ENCODE measurements at regions not wholly inside any gene's neighbourhood (a gene's known extent, or its start where the extent isn't known, plus 50 kb on each side); places are given as distances from the start of the nearest gene placed in this dataset.

- TF ChIP-seq CTCF (conservative IDR thresholded peaks at IDR 0.05; ENCODE audit: low read depth in 2 of 2) (no peak), REST (IDR thresholded peaks at IDR 0.05; ENCODE audit: unreplicated experiment) (no peak), EZH2 (IDR thresholded peaks at IDR 0.05; ENCODE audit: low read depth, unreplicated experiment) (no peak), JUNB (IDR thresholded peaks at IDR 0.05; ENCODE audit: unreplicated experiment) (no peak), CREB1 (CRISPR knock-in tag; IDR thresholded peaks at IDR 0.05; ENCODE audit: low read depth) (no peak), POLR2AphosphoS5 (IDR thresholded peaks at IDR 0.05; ENCODE audit: low read depth) (no peak)
These were observed 429.6 kb downstream of the ADRA2A start for GRCh38 chr10:111506266-111507034.
